ENCODE measurements at regions not wholly inside any gene's neighbourhood (a gene's known extent, or its start where the extent isn't known, plus 50 kb on each side); places are given as distances from the start of the nearest gene placed in this dataset.
A peak's percentile ranks its signal among the peaks of the same experiment; 100 is the strongest.

DNA sequence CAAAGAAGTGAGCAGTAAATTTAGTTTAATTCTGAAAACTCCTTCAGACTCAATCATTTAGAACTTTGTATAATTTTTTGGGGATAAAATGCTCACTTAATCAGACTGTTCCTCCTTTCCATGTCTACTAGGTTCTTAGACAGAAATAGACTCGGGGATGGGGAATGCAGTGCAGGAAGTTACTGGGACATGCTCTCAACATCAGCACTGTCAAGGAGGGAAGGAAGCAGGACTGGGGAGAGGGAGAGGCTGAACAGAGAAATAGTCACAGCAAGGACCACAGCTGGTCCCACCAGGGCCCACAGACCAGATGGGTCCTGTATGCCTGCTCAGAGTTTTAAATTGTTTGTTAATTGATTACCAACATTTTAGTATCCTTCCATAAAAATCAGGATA is 310.1 kb upstream of the MSX2 start:
- no peak for DNase-seq

DNA sequence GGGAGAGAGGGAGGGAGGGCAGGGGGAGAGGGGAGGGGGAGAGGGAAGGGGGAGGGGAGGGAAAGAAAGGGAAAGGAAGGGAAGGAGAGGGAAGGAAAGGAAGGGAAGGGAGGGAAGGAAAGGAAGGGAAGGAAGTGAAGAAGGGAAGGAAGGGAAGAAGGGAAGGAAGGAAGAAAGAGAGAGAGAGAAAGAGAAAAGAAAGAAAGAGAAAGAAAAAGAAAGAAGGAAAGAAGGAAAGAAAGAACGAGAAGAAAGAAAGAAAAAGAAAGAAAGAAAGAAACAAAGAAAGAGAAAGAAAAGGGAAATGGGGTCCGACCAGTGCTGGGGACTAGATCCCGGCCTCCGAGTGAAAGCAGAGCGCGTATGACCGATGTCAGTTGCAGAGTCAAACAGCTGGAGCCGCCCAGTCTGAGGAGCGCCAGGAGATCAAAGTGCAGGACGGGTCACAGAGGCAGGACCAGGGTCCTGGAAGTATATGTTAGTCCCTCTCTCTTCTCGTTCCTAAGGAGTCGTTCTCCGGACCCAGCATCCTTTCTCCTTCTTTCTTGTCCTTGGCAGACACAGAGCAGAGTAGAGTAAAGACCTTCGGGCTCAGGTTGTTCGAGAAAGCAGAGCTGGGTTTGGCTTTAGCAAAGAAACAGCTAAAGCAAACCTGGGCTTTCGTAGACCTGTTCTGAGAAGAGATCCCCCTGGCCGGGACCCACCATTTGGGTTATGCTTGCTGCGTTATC is 305.4 kb upstream of the MSX2 start:
- DNase-seq = no peak

DNA sequence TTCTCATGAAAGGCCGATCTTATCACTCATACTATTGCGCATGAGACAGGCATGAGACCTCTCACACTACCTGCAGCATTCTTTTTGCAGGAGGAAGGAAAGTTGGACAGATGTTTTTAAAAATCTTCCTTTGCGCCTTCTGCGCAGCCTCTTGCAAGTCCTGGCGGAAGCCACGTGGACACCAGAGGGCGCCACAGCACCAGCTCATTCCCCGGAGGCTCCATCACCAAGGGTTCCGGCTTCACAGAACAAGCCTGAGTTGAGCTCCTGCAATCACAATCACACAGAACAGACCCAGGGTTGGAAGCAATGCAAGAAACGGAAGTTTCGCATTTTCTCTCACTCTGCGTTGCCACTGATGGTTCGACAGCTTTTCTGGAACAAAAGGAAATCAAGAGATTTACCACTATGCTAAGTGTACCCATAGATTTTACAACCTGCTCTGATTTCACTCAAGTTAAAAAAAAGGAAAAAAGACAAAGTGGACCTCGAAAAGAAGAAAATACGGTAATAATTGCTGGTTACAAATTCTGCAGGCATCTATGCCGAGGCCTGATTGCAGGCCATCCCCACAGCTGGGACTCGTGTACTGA is 304.7 kb upstream of the MSX2 start:
- peak; percentile 85 for DNase-seq

- no peak for DNase-seq
Measured at GRCh38 chr5:174420651-174421407, 303.6 kb upstream of the MSX2 start.

DNA sequence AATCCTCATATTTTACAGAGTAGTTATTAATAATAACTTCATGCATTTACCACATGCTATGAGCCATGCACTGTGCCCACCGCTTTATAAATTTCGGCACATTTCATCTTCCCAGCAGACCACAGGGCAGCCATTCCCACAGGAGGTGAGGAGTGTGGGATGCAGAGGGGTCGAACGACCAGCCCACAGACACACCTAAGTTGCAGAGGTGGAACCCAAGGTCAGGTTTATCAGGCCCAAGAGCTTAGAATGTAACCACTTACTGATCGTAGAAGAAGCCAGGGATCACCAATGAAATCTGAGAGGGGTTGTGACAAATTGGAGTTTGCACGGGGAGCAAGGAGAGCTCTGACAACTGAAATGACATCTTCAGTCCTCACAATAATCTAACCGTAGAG is 303.0 kb upstream of the MSX2 start:
- no peak for DNase-seq

DNA sequence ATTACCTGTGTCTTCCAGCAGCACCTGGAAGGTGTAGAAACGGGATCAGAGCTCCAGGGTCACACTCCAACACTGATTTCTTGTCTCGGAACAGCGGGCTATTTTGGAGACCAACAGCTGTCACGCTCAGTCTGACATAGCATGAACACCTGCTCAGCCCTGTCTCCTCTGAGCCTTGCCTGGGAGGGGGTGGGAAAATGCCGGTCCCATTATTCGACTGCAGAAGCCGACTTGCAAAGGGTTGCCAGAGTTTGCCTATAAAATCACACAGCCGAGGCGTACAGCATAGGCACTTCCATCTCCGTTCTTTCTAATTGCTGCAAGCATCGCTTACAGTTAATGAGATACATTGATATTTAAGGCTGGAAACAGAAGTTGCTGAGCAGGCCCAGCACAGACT is 300.8 kb upstream of the MSX2 start:
- DNase-seq = no peak

DNA sequence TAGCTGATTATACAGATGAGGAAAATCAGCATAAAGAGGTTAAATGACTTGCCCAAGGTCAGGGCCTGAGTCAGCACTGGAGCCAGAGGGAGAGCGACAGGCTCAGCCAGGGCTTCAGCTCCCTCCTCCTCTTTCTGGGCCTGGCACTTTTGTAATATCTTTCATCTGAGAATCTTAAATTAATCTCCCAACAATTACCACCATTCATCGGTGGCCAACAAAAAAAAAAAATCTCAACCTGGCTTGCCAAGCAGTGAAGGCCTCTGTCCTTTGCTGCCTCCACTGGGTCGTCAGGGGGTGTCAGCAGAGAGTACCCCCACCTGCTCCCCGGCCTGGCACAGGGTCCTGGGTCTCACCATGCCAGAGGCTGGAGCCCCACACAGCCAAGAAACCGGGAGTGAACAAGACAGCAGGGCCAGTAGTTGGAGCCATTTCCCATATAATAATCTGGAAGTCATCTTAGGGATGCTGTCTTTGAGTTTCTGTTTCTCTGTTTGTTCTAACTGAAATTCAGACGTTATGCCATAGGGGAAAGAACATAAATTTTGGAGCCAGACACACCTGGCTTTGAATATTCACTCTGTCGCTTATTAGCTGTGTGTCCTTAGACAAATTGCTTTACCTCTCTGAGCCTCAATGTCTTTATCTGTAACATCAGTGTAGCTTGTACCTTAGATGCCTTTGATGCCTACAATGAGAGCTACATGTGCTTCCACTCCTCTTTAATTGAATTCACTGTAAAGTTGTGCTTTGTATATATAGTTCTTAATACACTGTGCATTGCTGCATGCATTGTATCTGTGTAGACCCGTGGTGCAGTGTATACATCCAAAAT is 299.9 kb upstream of the MSX2 start:
- no peak for DNase-seq

GRCh38 chr5:174425271-174425963 is 299.0 kb upstream of the MSX2 start:
- no peak for DNase-seq

DNA sequence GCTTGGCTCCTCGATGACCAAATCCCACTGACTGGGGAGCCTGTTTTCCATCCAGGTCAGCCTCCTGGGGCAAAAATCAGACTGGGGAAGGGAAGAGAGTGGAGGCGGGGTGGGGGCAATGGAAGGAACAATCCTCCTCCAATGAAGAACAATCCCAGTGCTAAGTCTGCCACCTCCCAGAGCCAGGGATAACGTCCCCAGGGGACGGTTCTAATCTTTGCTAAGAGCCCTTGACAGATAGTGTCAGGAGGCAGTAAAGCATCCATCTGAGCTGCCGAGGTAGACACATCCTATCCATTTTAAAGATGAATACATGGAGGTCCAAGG is 298.5 kb upstream of the MSX2 start:
- DNase-seq = no peak

DNA sequence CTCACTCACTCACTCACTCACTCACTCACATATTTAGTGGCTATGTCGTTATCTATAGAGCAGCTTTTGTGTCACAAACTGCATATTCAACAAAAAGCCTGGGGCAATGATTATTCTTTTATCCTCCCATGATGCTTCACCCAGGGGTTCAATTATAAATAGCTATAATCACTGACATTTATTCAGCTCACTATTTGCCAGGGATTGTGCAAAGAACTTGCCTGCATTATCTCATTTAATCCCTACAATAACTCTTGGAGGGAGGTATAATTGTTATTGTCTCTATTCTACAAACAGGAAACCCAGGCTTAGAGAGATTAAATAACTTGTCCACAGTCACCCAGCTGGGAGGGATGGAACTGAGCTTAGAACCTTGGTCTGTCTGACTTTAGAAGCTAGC is 298.0 kb upstream of the MSX2 start:
- DNase-seq = no peak

GRCh38 chr5:174426851-174427250 is 297.5 kb upstream of the MSX2 start:
- DNase-seq = no peak

GRCh38 chr5:174427304-174427703 is 297.1 kb upstream of the MSX2 start:
- no peak for DNase-seq

GRCh38 chr5:174428895-174429294 is 295.5 kb upstream of the MSX2 start:
- no peak for DNase-seq

DNA sequence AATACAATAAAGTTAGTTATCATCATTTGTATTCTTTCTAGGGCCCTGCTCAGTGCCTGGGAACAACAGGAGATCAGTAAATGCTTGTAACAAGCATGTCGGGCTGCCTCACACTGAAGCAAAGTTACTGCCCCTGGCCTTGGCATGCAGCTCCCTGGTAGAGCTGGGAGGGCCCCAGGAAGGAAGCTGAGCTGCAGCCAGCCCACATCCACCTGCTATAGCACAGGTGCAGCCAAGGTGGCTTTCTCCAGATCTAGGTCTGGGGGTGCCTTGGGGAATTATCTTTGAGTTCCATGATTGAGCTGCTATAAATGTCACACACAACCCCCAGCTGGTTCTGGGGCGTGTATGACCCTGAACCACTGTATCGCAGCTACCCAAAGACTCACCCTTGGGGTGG is 293.4 kb upstream of the MSX2 start:
- DNase-seq = no peak

- no peak for DNase-seq
Measured at GRCh38 chr5:174431504-174431903, 292.9 kb upstream of the MSX2 start.

DNA sequence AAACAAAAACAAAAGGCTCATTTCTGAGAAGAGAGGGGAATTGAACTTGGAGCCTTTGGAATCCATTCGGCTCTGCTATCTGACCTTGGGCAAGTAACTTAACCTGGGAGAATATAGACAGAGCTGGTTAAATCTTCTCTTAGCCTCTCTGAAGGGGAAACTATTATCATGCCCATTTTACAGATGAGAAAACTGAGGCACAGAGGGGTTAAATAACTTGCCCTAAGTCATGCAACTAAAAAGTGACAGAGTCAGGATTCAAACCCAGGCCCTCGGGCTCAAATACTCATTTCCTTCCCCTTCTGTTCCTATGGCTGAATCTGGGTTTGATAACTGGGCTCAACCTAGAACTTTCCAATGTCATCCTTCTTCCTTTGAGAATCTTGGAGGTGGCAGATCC is 291.3 kb upstream of the MSX2 start:
- DNase-seq = no peak

GRCh38 chr5:174436750-174437149 is 287.6 kb upstream of the MSX2 start:
- no peak for DNase-seq

GRCh38 chr5:174444479-174445188 is 279.7 kb upstream of the MSX2 start:
- no peak for DNase-seq

GRCh38 chr5:174446446-174446845 is 277.9 kb upstream of the MSX2 start:
- no peak for DNase-seq

GRCh38 chr5:174446988-174447387 is 277.4 kb upstream of the MSX2 start:
- no peak for DNase-seq

DNA sequence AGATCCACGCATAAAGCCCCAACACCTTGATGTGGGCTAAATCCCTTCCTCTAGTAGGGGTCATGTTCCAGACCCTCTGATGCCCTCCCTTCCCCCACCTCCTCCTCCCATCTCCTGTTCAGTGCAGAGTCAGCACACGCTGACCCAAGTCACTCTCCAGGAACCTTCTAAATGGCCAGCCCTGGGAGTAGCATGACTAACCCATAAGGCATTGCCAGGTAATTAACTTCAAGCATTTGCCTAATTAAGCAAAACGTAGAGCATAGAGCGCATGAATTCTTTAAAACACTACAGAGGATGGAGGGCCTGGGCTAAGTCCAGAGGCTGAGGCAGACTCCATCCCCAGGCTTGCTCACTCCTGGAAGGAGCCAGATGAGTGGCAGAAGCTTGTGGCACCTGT is 276.3 kb upstream of the MSX2 start:
- no peak for DNase-seq

DNA sequence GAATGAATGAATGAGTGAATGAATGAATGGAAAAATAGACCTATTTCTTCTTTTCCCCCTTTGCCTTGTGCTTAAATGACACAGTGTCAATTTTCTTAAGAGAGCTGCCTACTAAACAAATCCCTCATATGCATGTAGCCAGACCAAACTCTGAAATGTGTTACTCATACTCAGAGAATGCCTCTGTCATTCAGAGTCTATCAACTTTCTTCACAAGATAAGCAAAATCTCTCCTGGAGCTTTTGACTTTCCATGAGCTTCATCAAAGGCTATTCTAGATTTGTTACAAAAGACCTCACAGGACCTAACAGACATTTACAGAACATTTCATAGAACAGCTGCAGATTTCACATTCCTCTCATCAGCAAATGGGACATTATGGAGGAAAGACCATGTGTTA is 275.7 kb upstream of the MSX2 start:
- no peak for DNase-seq

Measured in NCI-H1048 (cell line).